SK-MEL-5 (cell line): ENCODE measurements at regions not wholly inside any gene's neighbourhood (a gene's known extent, or its start where the extent isn't known, plus 50 kb on each side); places are given as distances from the start of the nearest gene placed in this dataset.

Experiments
- DNase-seq: peaks from one replicate; pipeline ENCODE4 v3.0.0-alpha.2; 2016; ENCODE audit warnings: low read depth, low spot score
- in situ Hi-C: cut with HindIII; loops from 2 replicates; pipeline ENCODE4 v1.10.0; 2016; ENCODE audit warnings: low sequenced_read_pairs, high pct_unique_total_duplicates, low pct_unique_long_range_greater_than_20kb

- in situ Hi-C loops, result no loop called here
Measured at GRCh38 chr9:89901920-89902319, 297.1 kb downstream of the GADD45G start.

GRCh38 chr9:89902450-89903140, 297.8 kb downstream of the GADD45G start:
- in situ Hi-C loops, result no loop called here
- DNase-seq, result no peak

More at GRCh38 chr9:89901920-89902319, 297.1 kb downstream of the GADD45G start:
- DNase-seq, result no peak

GRCh38 chr9:89903141-89903475, 298.3 kb downstream of the GADD45G start:
- in situ Hi-C loops, result no loop called here
- DNase-seq, result no peak

GRCh38 chr9:89905606-89906338, 301.0 kb downstream of the GADD45G start:
- in situ Hi-C loops, result no loop called here
- no peak for DNase-seq

GRCh38 chr9:89911721-89912604, 307.2 kb downstream of the GADD45G start:
- no peak for DNase-seq
- in situ Hi-C loops, result no loop called here

DNA sequence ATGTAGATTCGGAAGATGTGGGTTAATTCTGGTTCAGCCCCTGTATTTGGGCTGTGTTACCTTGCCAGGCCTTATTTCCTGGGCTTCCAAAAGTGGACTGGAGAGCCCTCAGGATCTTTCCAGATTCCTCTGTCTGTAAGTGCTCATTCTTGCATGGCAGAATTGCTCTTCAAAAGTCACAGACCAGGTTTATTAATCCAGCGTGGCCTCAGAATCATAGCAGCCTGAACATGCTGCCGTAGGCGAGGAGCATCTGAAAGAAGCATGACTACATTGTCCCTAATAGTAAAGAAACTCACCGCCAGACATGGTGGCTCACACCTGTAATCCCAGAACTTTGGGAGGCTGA, 307.8 kb downstream of the GADD45G start:
- in situ Hi-C loops, result no loop called here
- DNase-seq, result no peak

DNA sequence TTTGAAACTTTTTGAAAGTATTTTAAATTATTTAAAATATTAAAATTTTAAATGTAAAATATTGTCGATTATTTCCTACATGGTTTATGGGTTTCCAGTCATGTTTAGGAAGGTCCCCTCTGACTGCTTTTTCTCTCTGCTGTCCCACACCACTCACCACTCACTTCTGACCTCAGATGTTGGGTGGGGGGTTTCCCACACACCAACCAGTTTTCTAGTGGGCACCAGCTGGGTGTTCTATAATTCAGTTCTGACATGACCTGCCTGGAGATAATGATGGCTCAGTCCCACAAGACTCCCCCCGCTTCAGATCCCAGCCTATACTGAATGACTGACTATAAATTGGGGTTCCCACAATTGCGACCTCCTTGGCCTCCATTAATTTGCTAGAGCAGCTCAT, 310.4 kb downstream of the GADD45G start:
- in situ Hi-C loops, result no loop called here
- no peak for DNase-seq

DNA sequence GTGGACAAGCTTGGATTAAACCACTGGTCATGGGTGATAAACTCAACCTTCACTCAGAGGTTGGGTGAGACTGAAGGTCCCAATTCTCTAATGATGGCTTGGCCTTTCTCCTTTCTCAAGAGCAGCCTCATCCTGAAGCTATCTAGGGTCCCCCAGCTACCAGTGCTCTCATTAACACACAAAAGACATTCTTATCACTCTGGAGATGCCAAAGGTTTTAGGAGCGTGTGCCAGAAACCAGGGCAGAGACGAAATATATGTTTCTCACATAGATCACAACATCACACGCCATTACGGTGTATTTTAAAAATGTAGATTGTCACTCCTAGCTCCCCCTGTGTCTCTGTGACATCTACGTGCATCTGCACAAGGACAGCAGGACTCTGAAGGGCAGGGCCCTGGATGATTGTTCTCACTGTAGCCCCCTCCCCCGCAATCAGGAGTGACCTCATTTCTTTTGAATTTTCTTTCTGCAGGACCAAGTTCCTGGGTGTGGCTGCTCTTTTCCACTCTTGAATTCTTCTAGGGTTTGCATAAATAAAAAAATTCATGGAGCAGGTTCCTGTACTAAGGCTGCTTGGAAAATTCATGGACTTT, 311.3 kb downstream of the GADD45G start:
- DNase-seq, result no peak
- in situ Hi-C loops, result no loop called here

- DNase-seq, result no peak
- in situ Hi-C loops, result no loop called here
Measured at GRCh38 chr9:89917861-89918260, 313.0 kb downstream of the GADD45G start.

DNA sequence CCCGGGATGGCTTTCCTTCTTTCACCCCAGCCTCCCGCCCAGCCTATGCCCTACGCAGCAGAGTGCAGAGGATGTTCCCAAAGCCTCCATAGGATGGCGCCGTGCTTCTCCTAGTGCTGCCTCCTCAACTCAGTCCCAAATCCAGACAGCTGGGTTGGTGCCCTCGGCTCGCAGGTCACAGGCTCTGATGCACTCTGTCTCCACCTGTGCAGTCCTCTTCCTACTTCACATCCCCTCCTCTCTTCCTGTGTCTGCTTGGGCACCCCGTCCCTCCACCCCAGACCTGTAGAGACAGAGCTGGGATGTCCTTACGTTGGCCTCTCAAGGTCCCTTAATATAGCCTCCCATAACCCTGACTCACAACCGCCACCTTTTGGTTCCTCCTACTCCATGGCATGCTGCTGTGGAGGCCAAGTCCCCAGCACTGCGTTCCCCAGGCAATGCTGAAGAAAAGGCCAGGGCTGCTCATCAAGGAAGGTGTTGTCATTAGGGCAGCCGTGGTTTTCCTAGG, 314.4 kb downstream of the GADD45G start:
- DNase-seq, result peak; percentile 60
- in situ Hi-C loops, result no loop called here

GRCh38 chr9:89920131-89920530, 315.3 kb downstream of the GADD45G start:
- no peak for DNase-seq
- in situ Hi-C loops, result no loop called here

GRCh38 chr9:89920951-89921350, 316.1 kb downstream of the GADD45G start:
- in situ Hi-C loops, result no loop called here
- DNase-seq, result no peak

GRCh38 chr9:89922099-89922498, 317.3 kb downstream of the GADD45G start:
- no peak for DNase-seq
- in situ Hi-C loops, result no loop called here

- in situ Hi-C loops, result no loop called here
- no peak for DNase-seq
Measured at GRCh38 chr9:89923174-89923573, 318.4 kb downstream of the GADD45G start.

DNA sequence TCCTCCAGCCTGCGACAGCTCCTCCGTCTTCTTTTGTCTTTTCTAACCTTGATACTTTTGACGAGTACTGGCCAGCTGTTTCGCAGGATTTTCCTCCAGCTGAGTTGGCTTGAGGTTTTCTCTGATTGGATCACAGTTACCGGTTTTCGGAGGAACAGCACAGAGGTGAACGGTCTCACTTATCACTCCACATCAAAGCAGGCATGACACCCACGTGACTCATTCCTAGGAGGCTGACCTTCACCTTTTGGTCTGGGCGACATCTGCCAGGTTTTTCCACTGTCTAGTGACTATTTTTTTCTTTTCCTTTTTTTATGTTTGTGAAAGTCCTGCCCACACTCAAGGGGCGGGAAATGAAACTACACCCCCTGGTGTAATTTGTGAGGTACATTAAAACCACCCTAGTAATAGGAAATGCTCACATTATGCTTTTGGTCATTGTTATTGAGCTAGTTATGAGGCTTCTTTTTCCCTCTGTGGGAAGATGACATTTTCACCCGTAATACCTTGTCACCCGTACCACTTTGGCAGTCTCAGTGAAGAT, 319.2 kb downstream of the GADD45G start:
- in situ Hi-C loops, result no loop called here
- no peak for DNase-seq

GRCh38 chr9:89924611-89925010, 319.8 kb downstream of the GADD45G start:
- no peak for DNase-seq
- in situ Hi-C loops, result no loop called here

GRCh38 chr9:89926167-89926566, 321.4 kb downstream of the GADD45G start:
- DNase-seq, result no peak
- in situ Hi-C loops, result no loop called here
